HG03460 (cell line): ENCODE measurements at regions not wholly inside any gene's neighbourhood (a gene's known extent, or its start where the extent isn't known, plus 50 kb on each side); places are given as distances from the start of the nearest gene placed in this dataset.
"Not testable (repeated sequence)": the region's sequence is repeated elsewhere in the genome, so short reads cannot be mapped to it uniquely, and the experiment has no call there.

ENCODE experiments used
- ATAC-seq: cut with Tn5 transposase; IDR thresholded peaks from one replicate; pipeline ENCODE4 v1.9.1; 2021; ENCODE audit not compliant: unreplicated experiment

DNA sequence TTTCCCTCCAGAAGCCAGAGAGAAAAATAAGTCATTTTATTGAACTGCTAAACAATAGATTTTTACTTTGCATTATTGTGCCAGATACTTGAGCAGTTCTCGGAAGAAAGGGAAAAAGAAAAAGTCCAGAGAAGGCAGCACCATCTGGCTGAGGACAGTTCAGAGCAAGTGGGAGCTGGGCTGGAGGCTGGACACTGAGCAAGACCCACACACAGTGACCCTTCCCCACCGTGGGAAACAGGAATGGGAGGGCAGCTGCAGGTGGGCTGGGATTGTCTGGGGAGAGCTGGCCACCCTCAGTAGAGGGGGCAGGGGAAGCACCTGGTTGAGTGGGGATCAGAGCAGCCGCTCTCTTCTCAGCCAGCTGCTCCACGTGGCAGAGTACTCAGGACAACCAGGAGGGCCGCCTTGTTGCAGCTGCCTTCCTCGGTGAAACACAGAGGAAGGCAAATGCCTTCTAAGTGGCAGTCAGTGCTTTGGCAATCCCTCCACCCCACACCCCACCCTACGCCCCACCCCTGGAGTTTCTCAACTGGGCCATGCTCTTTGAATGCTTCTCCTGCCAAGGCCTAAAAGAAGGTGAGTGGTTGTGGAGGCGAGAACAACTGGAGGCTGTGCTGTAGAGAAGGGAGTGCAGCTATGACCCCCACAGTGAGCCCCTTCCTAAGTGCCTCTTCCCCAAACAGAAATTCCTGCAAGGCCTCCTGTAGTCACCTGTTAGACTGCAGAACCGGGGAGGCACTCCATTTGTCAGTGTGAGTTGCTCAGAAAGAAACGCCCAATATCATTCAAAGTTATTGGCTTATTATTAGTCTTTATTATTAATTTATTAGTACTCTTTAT lies 179.3 kb downstream of the ZIC5 start:
- no peak for ATAC-seq

- ATAC-seq: no peak
These were observed 188.9 kb downstream of the ZIC5 start for GRCh38 chr13:99782669-99783068.

- ATAC-seq: no peak
These were observed 193.1 kb downstream of the ZIC5 start for GRCh38 chr13:99778500-99778899.

DNA sequence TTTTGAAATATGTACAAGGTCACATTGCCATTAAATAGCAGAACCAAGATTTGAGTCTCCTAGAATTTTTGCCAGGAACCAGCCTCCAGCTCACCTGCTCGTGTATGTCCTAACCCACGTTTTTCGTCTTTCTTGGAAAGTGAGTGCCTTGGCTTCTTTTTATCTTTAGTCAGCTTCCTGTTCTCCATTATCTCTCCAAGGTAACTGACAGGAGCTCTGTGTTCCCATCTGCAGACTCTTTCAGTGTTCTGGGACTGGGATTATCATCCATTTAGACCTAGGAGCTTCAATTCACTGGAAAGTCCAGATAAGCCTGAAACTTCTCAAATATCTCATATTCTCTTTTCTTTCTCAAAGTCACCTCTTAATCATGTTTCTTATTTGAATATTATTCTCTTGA lies 193.7 kb downstream of the ZIC5 start:
- no peak for ATAC-seq

GRCh38 chr13:99774644-99775043 lies 196.9 kb downstream of the ZIC5 start:
- no peak for ATAC-seq

GRCh38 chr13:99768986-99769385 lies 202.6 kb downstream of the ZIC5 start:
- no peak for ATAC-seq

- ATAC-seq: no peak
These were observed 204.9 kb downstream of the ZIC5 start for GRCh38 chr13:99766641-99767045.

- ATAC-seq: no peak
These were observed 205.7 kb downstream of the ZIC5 start for GRCh38 chr13:99765869-99766268.

- ATAC-seq: no peak
These were observed 211.1 kb downstream of the ZIC5 start for GRCh38 chr13:99760456-99760855.

DNA sequence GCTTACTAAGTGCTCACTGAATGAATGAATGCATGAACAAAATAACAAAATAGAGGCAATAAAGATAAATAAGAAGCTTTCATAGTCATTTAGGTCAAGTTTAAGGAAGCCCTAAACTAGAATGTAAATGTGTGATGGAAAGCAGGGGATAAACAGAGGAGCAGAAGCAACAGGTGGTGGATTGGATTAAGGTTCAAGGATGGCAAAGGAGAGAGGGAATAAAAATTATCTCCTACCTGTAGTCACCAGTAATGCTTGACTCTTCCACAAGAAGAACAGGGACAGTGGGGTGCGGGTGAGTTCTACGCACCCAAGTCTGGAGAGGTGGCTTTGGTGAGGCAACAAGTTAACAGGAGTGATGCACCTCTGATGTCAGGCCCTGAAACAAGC lies 212.4 kb downstream of the ZIC5 start:
- ATAC-seq: no peak

GRCh38 chr13:99758460-99759162 lies 213.0 kb downstream of the ZIC5 start:
- ATAC-seq: no peak

- no peak for ATAC-seq
These were observed 213.7 kb downstream of the ZIC5 start for GRCh38 chr13:99757756-99758459.

GRCh38 chr13:99756281-99756680 lies 215.3 kb downstream of the ZIC5 start:
- ATAC-seq: no peak

DNA sequence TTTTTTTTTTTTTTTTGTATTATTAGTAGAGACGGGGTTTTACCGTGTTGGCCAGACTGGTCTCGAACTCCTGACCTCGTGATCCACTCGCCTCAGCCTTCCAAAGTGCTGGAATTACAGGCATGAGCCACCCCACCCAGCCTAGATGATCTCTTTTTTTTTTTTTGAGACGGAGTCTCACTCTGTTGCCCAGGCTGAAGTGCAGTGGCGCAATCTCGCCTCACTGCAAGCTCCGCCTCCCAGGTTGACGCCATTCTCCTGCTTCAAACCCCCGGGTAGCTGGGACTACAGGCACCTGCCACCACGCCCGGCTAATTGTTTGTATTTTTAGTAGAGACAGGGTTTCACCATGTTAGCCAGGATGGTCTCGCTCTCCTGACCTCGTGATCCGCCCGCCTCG lies 216.8 kb downstream of the ZIC5 start:
- ATAC-seq: not testable (repeated sequence)

- no peak for ATAC-seq
These were observed 219.2 kb downstream of the ZIC5 start for GRCh38 chr13:99752373-99752772.

GRCh38 chr13:99751517-99752199 lies 219.9 kb downstream of the ZIC5 start:
- ATAC-seq: no peak

DNA sequence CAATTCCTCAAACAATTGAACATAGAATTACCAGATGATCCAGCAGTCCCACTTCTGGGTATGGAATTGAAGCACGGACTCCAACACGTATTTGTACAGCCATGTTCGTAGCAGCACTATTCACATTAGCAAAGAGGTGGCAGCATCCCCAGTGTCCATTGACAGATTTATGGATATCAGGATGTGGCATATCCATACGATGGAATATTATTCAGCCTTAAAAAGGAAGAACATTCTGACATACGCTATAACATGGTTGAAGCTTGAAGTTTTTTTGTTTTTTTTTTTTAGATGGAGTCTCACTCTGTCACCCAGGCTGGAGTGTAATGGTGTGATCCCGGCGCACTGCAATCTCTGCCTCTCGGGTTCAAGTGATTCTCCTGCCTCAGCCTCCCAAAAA lies 220.6 kb downstream of the ZIC5 start:
- ATAC-seq: no peak

DNA sequence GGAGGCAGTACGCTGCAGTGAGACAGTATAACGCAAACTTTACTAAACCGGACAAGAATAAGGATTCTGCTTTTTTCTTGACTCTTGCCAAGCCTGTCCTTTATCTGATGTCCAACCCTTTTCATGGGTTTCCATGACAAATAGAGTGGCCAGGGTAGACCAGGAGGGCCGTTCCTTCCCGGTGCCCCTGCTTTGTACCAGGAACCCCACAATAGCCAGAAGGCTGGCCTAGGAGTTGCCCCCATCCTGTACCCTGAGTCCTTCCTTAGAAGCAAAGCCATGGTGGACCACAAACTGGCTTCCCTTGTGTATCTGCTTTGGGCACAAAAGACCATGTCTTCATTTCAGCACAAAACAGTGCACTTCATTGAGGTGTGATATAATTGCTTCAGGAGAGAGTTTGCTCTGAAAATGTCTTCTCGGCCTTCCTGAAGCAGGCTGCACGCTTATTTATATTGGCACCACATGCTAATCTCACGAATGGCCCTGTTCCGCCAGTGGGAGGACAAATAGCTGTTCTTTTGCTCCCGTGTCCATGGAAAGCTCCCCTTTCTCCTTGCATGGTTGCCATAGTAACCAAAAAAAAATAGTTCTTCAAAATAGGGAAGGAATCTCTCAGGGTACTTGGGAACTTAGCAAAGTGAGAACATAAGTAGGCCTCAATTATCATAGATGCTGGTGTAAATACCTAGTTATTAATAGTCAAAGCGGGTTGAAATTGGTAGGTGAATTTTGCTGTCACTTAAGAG lies 222.1 kb downstream of the ZIC5 start:
- ATAC-seq: no peak

- ATAC-seq: no peak
These were observed 224.2 kb downstream of the ZIC5 start for GRCh38 chr13:99747403-99747710.

GRCh38 chr13:99746637-99747402 lies 224.7 kb downstream of the ZIC5 start:
- no peak for ATAC-seq
